ENCODE measurements at regions not wholly inside any gene's neighbourhood (a gene's known extent, or its start where the extent isn't known, plus 50 kb on each side); places are given as distances from the start of the nearest gene placed in this dataset.

GRCh38 chr7:13821152-13821787 is 168.2 kb downstream of the ETV1 start:
- no peak overlapping the region for H3K4me3 ChIP-seq (ENCODE audit: insufficient read depth, low read length, poor library complexity, severe bottlenecking)
- TF ChIP-seq CTCF (IDR thresholded peaks at IDR 0.05; ENCODE audit: insufficient read depth, low read length, poor library complexity, severe bottlenecking), result no peak
- no peak for TF ChIP-seq EZH2phosphoT487 (conservative IDR thresholded peaks at IDR 0.05; ENCODE audit: low read length)
- no peaks in the 10 kb centered on the region for H3K36me3 ChIP-seq (ENCODE audit: low read length)
- H3K9ac ChIP-seq (ENCODE audit: low read length), result no peak overlapping the region
- H3K9me3 ChIP-seq (ENCODE audit: insufficient read depth, low read length), result 0 out of 2 replicates have a peak, but pooled peaks cover 5% of the 10 kb centered on the region
- H3K79me2 ChIP-seq (ENCODE audit: insufficient read depth, low read length), result no peaks in the 10 kb centered on the region
- no peak overlapping the region for H3K4me2 ChIP-seq (ENCODE audit: low read depth, low read length, poor library complexity, severe bottlenecking)
- no peak overlapping the region for H2AFZ ChIP-seq (ENCODE audit: low read depth, low read length, severe bottlenecking)
- no peak overlapping the region for H3K27ac ChIP-seq (ENCODE audit: low read depth, low read length)
- H3F3A ChIP-seq (ENCODE audit: insufficient read depth), result no peaks in the 10 kb centered on the region
- H3K9me2 ChIP-seq (replicated peaks; ENCODE audit: insufficient read depth, low read length), result no peaks in the 10 kb centered on the region
- H4K20me1 ChIP-seq (ENCODE audit: low read depth, low read length), result no peaks in the 10 kb centered on the region
- no peaks in the 10 kb centered on the region for H3K27me3 ChIP-seq (ENCODE audit: low read length)

GRCh38 chr7:13822678-13823077 is 166.8 kb downstream of the ETV1 start:
- Histone ChIP-seq H2AFZ (ENCODE audit: low read depth, low read length, severe bottlenecking) (no peak overlapping the region), H3K9ac (ENCODE audit: low read length) (no peak overlapping the region), H3K9me3 (ENCODE audit: insufficient read depth, low read length) (0 out of 2 replicates have a peak, but pooled peaks cover 5% of the 10 kb centered on the region), H3K4me2 (ENCODE audit: low read depth, low read length, poor library complexity, severe bottlenecking) (no peak overlapping the region), H3K27ac (ENCODE audit: low read depth, low read length) (no peak overlapping the region), H3F3A (ENCODE audit: insufficient read depth) (no peaks in the 10 kb centered on the region), H3K4me3 (ENCODE audit: insufficient read depth, low read length, poor library complexity, severe bottlenecking) (no peak overlapping the region), H3K36me3 (ENCODE audit: low read length) (no peaks in the 10 kb centered on the region), H3K79me2 (ENCODE audit: insufficient read depth, low read length) (no peaks in the 10 kb centered on the region), H4K20me1 (ENCODE audit: low read depth, low read length) (no peaks in the 10 kb centered on the region), H3K27me3 (ENCODE audit: low read length) (no peaks in the 10 kb centered on the region), H3K9me2 (replicated peaks; ENCODE audit: insufficient read depth, low read length) (no peaks in the 10 kb centered on the region)
- TF ChIP-seq CTCF (IDR thresholded peaks at IDR 0.05; ENCODE audit: insufficient read depth, low read length, poor library complexity, severe bottlenecking) (no peak), EZH2phosphoT487 (conservative IDR thresholded peaks at IDR 0.05; ENCODE audit: low read length) (no peak)

GRCh38 chr7:13826752-13827151 is 162.7 kb downstream of the ETV1 start:
- Histone ChIP-seq H3K36me3 (ENCODE audit: low read length) (no peaks in the 10 kb centered on the region), H3K27ac (ENCODE audit: low read depth, low read length) (no peak overlapping the region), H3K27me3 (ENCODE audit: low read length) (no peaks in the 10 kb centered on the region), H3K4me2 (ENCODE audit: low read depth, low read length, poor library complexity, severe bottlenecking) (no peak overlapping the region), H3K4me3 (ENCODE audit: insufficient read depth, low read length, poor library complexity, severe bottlenecking) (no peak overlapping the region), H3K9me3 (ENCODE audit: insufficient read depth, low read length) (peaks cover 5% of the 10 kb centered on the region; the same call in 1 of the 2 replicates), H3K9ac (ENCODE audit: low read length) (no peak overlapping the region), H3K9me2 (replicated peaks; ENCODE audit: insufficient read depth, low read length) (no peaks in the 10 kb centered on the region), H3K79me2 (ENCODE audit: insufficient read depth, low read length) (no peaks in the 10 kb centered on the region), H4K20me1 (ENCODE audit: low read depth, low read length) (no peaks in the 10 kb centered on the region), H3F3A (ENCODE audit: insufficient read depth) (no peaks in the 10 kb centered on the region), H2AFZ (ENCODE audit: low read depth, low read length, severe bottlenecking) (no peak overlapping the region)
- no peak for TF ChIP-seq EZH2phosphoT487 (conservative IDR thresholded peaks at IDR 0.05; ENCODE audit: low read length)
- no peak for TF ChIP-seq CTCF (IDR thresholded peaks at IDR 0.05; ENCODE audit: insufficient read depth, low read length, poor library complexity, severe bottlenecking)

Measured in SU-DHL-6 (cell line).